NB4 (cell line): ENCODE measurements at regions not wholly inside any gene's neighbourhood (a gene's known extent, or its start where the extent isn't known, plus 50 kb on each side); places are given as distances from the start of the nearest gene placed in this dataset.

ENCODE experiments used
- POLR2A ChIP-seq: IDR thresholded peaks from 2 replicates; pipeline ENCODE4 v1.6.1; 2011; ENCODE audit warnings: mild to moderate bottlenecking; ENCODE audit not compliant: insufficient read length; ENCODE audit errors: extremely low read depth
- TF ChIP-seq, protein P1 (sequence below): IDR thresholded peaks from one replicate; pipeline ENCODE4 v1.5.1; 2012; ENCODE audit warnings: low read depth, low read length
- TF ChIP-seq, protein P2 (sequence below): IDR thresholded peaks from 2 replicates; pipeline ENCODE4 v1.6.1; 2011; ENCODE audit warnings: low read depth, low read length

DNA sequence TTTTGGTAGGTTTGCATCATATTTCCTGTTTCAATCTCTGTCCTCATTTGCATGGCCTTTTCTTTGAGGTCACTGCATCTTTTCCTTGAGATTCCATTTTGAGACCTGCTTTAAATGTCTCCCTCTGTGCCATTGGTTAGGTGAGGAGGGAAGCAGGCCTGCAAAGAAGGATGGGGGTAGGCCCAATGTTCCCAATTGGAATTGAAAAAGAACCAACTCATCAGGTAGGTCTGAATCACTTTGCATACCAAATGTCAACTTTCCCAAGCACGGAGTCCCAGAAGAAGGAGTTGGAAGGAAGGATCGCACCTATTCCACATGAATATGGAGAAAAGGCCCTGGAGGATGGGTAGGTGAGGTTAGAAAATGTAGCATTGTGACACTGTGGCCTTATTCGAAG is 318.5 kb downstream of the BLID start:
- TF ChIP-seq, protein P1, sequence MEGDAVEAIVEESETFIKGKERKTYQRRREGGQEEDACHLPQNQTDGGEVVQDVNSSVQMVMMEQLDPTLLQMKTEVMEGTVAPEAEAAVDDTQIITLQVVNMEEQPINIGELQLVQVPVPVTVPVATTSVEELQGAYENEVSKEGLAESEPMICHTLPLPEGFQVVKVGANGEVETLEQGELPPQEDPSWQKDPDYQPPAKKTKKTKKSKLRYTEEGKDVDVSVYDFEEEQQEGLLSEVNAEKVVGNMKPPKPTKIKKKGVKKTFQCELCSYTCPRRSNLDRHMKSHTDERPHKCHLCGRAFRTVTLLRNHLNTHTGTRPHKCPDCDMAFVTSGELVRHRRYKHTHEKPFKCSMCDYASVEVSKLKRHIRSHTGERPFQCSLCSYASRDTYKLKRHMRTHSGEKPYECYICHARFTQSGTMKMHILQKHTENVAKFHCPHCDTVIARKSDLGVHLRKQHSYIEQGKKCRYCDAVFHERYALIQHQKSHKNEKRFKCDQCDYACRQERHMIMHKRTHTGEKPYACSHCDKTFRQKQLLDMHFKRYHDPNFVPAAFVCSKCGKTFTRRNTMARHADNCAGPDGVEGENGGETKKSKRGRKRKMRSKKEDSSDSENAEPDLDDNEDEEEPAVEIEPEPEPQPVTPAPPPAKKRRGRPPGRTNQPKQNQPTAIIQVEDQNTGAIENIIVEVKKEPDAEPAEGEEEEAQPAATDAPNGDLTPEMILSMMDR = no peak
- no peak for TF ChIP-seq POLR2A
- TF ChIP-seq, protein P2, sequence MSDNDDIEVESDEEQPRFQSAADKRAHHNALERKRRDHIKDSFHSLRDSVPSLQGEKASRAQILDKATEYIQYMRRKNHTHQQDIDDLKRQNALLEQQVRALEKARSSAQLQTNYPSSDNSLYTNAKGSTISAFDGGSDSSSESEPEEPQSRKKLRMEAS = no peak
